OCI-LY1 (cell line): ENCODE measurements at regions not wholly inside any gene's neighbourhood (a gene's known extent, or its start where the extent isn't known, plus 50 kb on each side); places are given as distances from the start of the nearest gene placed in this dataset.

Source experiments
- H2AFZ ChIP-seq: fragments of 200-600 bp; sonication (generic), shearing (Covaris generic); 2 replicates; pipeline ENCODE4 v1.6.0; 2014; ENCODE audit warnings: antibody characterized with exemption, mild to moderate bottlenecking, low read length
- H3F3A ChIP-seq: fragments of 200-600 bp; sonication (generic), shearing (Covaris generic); 2 replicates; pipeline ENCODE4 v1.6.0; 2014; ENCODE audit warnings: mild to moderate bottlenecking, antibody characterized with exemption, low read length, moderate library complexity; ENCODE audit not compliant: insufficient read depth
- H3K27ac ChIP-seq: fragments of 200-600 bp; sonication (generic); 2 replicates; pipeline ENCODE4 v1.5.1; 2014; ENCODE audit warnings: low read length, mixed run types, mild to moderate bottlenecking, low read depth; ENCODE audit not compliant: poor library complexity, severe bottlenecking
- H3K27me3 ChIP-seq: fragments of 200-600 bp; sonication (generic); 2 replicates; pipeline ENCODE4 v1.6.0; 2014; ENCODE audit warnings: antibody characterized with exemption, mild to moderate bottlenecking, low read length, moderate library complexity; ENCODE audit not compliant: insufficient read depth
- H3K36me3 ChIP-seq: fragments of 200-600 bp; sonication (generic); 2 replicates; pipeline ENCODE4 v1.6.1; 2014; ENCODE audit warnings: mild to moderate bottlenecking, antibody characterized with exemption, low read length, moderate library complexity, mixed read lengths; ENCODE audit not compliant: insufficient read depth
- H3K4me1 ChIP-seq: fragments of 200-600 bp; sonication (generic); 2 replicates; pipeline ENCODE4 v1.5.1; 2014; ENCODE audit warnings: mild to moderate bottlenecking, low read length, moderate library complexity; ENCODE audit not compliant: insufficient read depth, severe bottlenecking
- H3K4me2 ChIP-seq: fragments of 200-600 bp; sonication (generic), shearing (Covaris generic); 2 replicates; pipeline ENCODE4 v1.6.1; 2014; ENCODE audit warnings: low read length
- H3K4me3 ChIP-seq: fragments of 200-600 bp; sonication (generic); 2 replicates; pipeline ENCODE4 v1.5.1; 2014; ENCODE audit warnings: low read length, low read depth, mild to moderate bottlenecking, mixed read lengths; ENCODE audit not compliant: poor library complexity, severe bottlenecking
- H3K79me2 ChIP-seq: fragments of 200-600 bp; shearing (Covaris generic); 2 replicates; pipeline ENCODE4 v1.6.1; 2016; ENCODE audit warnings: mixed run types, low read length, mixed read lengths; ENCODE audit not compliant: insufficient read depth
- H3K9ac ChIP-seq: fragments of 200-600 bp; sonication (generic), shearing (Covaris generic); 2 replicates; pipeline ENCODE4 v1.6.1; 2014; ENCODE audit warnings: mild to moderate bottlenecking, low read length, mixed read lengths
- H3K9me2 ChIP-seq: fragments of 200-600 bp; sonication (generic), shearing (Covaris generic); 2 replicates; pipeline ENCODE4 v1.6.1; 2014; ENCODE audit warnings: low read depth, mild to moderate bottlenecking, low read length, mixed read lengths
- H3K9me3 ChIP-seq: fragments of 200-600 bp; shearing (Covaris generic); 2 replicates; pipeline ENCODE4 v1.6.1; 2014; ENCODE audit warnings: low read length, mixed read lengths
- H4K20me1 ChIP-seq: fragments of 200-600 bp; sonication (generic), shearing (Covaris generic); 2 replicates; pipeline ENCODE4 v1.6.0; 2016; ENCODE audit warnings: mild to moderate bottlenecking, low read length; ENCODE audit not compliant: insufficient read depth
- CTCF ChIP-seq: fragments of 200-600 bp; sonication (generic), shearing (Covaris generic); IDR thresholded peaks from 2 replicates; pipeline ENCODE4 v1.5.1; 2017; ENCODE audit warnings: mild to moderate bottlenecking, antibody characterized with exemption, low read length, moderate library complexity, mixed read lengths
- EZH2 ChIP-seq: fragments of 200-600 bp; sonication (generic), shearing (Covaris generic); IDR thresholded peaks from 2 replicates; pipeline ENCODE4 v1.8.0; 2017; ENCODE audit warnings: borderline replicate concordance, mixed run types, mild to moderate bottlenecking, antibody characterized with exemption, low read length, moderate library complexity, mixed read lengths

GRCh38 chr3:5274091-5274490 lies 86.6 kb downstream of the EDEM1 start:
- no peak overlapping the region for H3K4me2 ChIP-seq
- no peaks in the 10 kb centered on the region for H3K27me3 ChIP-seq
- TF ChIP-seq EZH2 (no peak), CTCF (no peak)
- no peaks in the 10 kb centered on the region for H3K4me1 ChIP-seq
- H3K4me3 ChIP-seq: no peak overlapping the region
- no peaks in the 10 kb centered on the region for H3K36me3 ChIP-seq
- H3K27ac ChIP-seq: no peak overlapping the region
- no peaks in the 10 kb centered on the region for H4K20me1 ChIP-seq
- H3K9me3 ChIP-seq: no peaks in the 10 kb centered on the region
- no peaks in the 10 kb centered on the region for H3F3A ChIP-seq
- no peak overlapping the region for H2AFZ ChIP-seq
- no peaks in the 10 kb centered on the region for H3K79me2 ChIP-seq
- H3K9me2 ChIP-seq: no peaks in the 10 kb centered on the region
- H3K9ac ChIP-seq: no peak overlapping the region

- no peak overlapping the region for H3K27ac ChIP-seq
- H4K20me1 ChIP-seq: no peaks in the 10 kb centered on the region
- H3K9ac ChIP-seq: no peak overlapping the region
- H3K27me3 ChIP-seq: no peaks in the 10 kb centered on the region
- H3K4me1 ChIP-seq: no peaks in the 10 kb centered on the region
- H3K9me3 ChIP-seq: no peaks in the 10 kb centered on the region
- no peaks in the 10 kb centered on the region for H3K79me2 ChIP-seq
- H2AFZ ChIP-seq: no peak overlapping the region
- H3F3A ChIP-seq: no peaks in the 10 kb centered on the region
- H3K4me2 ChIP-seq: no peak overlapping the region
- no peak for TF ChIP-seq CTCF
- no peak for TF ChIP-seq EZH2
- H3K9me2 ChIP-seq: no peaks in the 10 kb centered on the region
- H3K36me3 ChIP-seq: no peaks in the 10 kb centered on the region
- H3K4me3 ChIP-seq: no peak overlapping the region
Measured at GRCh38 chr3:5275529-5275928, 88.0 kb downstream of the EDEM1 start.

GRCh38 chr3:5276934-5277333 lies 89.4 kb downstream of the EDEM1 start:
- no peaks in the 10 kb centered on the region for H4K20me1 ChIP-seq
- no peaks in the 10 kb centered on the region for H3K79me2 ChIP-seq
- no peak overlapping the region for H2AFZ ChIP-seq
- no peaks in the 10 kb centered on the region for H3K27me3 ChIP-seq
- no peak overlapping the region for H3K27ac ChIP-seq
- H3K36me3 ChIP-seq: no peaks in the 10 kb centered on the region
- no peaks in the 10 kb centered on the region for H3K9me2 ChIP-seq
- H3K4me2 ChIP-seq: no peak overlapping the region
- TF ChIP-seq CTCF (no peak), EZH2 (no peak)
- H3K4me3 ChIP-seq: no peak overlapping the region
- no peaks in the 10 kb centered on the region for H3K9me3 ChIP-seq
- no peaks in the 10 kb centered on the region for H3K4me1 ChIP-seq
- H3F3A ChIP-seq: no peaks in the 10 kb centered on the region
- H3K9ac ChIP-seq: no peak overlapping the region
